Panc1 (cell line): ENCODE measurements at regions not wholly inside any gene's neighbourhood (a gene's known extent, or its start where the extent isn't known, plus 50 kb on each side); places are given as distances from the start of the nearest gene placed in this dataset.

Source experiments
- ATAC-seq: fragments of 200-7000 bp; cut with Tn5 transposase; 2 replicates; pipeline ENCODE4 v1.9.1; 2020; ENCODE audit warnings: mild to moderate bottlenecking, moderate library complexity
- BruUV-seq: library from RNA; stranded (reverse); fragments of 400-500 nt; replicated peaks from 2 replicates; lab custom pipeline; 2021; lab: Mats Ljungman, UMichigan
- CTCF ChIA-PET: fragments of 300-600 bp; sonication (Branson Sonifier 250); formaldehyde crosslinking; loops from one replicate; lab custom pipeline; 2022; ENCODE audit warnings: antibody characterized with exemption; lab: Charles Lee
- POLR2A ChIA-PET: fragments of 300-600 bp; sonication (Branson Sonifier 250); formaldehyde crosslinking; loops from one replicate; lab custom pipeline; 2022; ENCODE audit warnings: antibody characterized with exemption; lab: Charles Lee
- DNase-seq: peaks from one replicate; pipeline ENCODE4 v3.0.0-alpha.2; 2010; ENCODE audit warnings: low read depth, low spot score
- H3K27ac ChIP-seq: 2 replicates; pipeline ENCODE4 v1.5.1; 2011; ENCODE audit warnings: mild to moderate bottlenecking, low read length, inconsistent platforms
- H3K27me3 ChIP-seq: fragments of 200-500 bp; sonication (Bioruptor generic); 2 replicates; pipeline ENCODE4 v1.6.0; 2014; ENCODE audit warnings: low read length, inconsistent platforms; ENCODE audit not compliant: control insufficient read depth, insufficient read depth
- H3K36me3 ChIP-seq: fragments of 200-500 bp; sonication (Bioruptor generic); 2 replicates; pipeline ENCODE4 v1.5.1; 2014; ENCODE audit warnings: inconsistent platforms, mild to moderate bottlenecking, low read length, moderate library complexity; ENCODE audit not compliant: control insufficient read depth, insufficient read depth
- H3K4me1 ChIP-seq: 2 replicates; pipeline ENCODE4 v1.5.1; 2011; ENCODE audit warnings: inconsistent platforms, mild to moderate bottlenecking, low read length, moderate library complexity; ENCODE audit not compliant: control insufficient read depth, insufficient read depth
- H3K4me3 ChIP-seq, 2 experiments: 2 replicates each; pipeline ENCODE4 v1.5.1; 2011 to 2012; ENCODE audit warnings: low read depth in 2 of 2, low read length in 2 of 2, mild to moderate bottlenecking in 2 of 2, inconsistent platforms in 1 of 2, moderate library complexity in 1 of 2
- H3K9me3 ChIP-seq: fragments of 200-500 bp; sonication (Bioruptor generic); 2 replicates; pipeline ENCODE4 v1.5.1; 2014; ENCODE audit warnings: low read depth, mild to moderate bottlenecking, inconsistent platforms, low read length, moderate library complexity; ENCODE audit not compliant: control insufficient read depth, insufficient read depth
- POLR2AphosphoS5 ChIP-seq: IDR thresholded peaks from 2 replicates; pipeline ENCODE4 v1.6.1; 2012; ENCODE audit warnings: mild to moderate bottlenecking, low read depth, low read length, moderate library complexity
- SIN3A ChIP-seq: IDR thresholded peaks from 2 replicates; pipeline ENCODE4 v1.6.1; 2012; ENCODE audit warnings: low read depth, mild to moderate bottlenecking, low read length, moderate library complexity, borderline replicate concordance; ENCODE audit not compliant: insufficient read depth
- TCF7L2 ChIP-seq: IDR thresholded peaks from 2 replicates; pipeline ENCODE4 v1.6.1; 2011; ENCODE audit warnings: mild to moderate bottlenecking, low read depth, low read length, inconsistent platforms
- in situ Hi-C: cut with HindIII; loops from 2 replicates; pipeline ENCODE4 v1.10.0; 2016; ENCODE audit warnings: low sequenced_read_pairs, low pct_unique_long_range_greater_than_20kb
- intact Hi-C: fragments of 100-400 bp; cut with micrococcal nuclease; formaldehyde crosslinking; loops from one replicate; pipeline ENCODE4 v1.10.0; 2022; ENCODE audit not compliant: unreplicated experiment
- TF ChIP-seq, protein P1 (sequence below): fragments of 450-650 bp; IDR thresholded peaks from 2 replicates; pipeline ENCODE4 v1.5.1; 2017; ENCODE audit warnings: mild to moderate bottlenecking
- TF ChIP-seq, protein P2 (sequence below), 2 experiments: IDR thresholded peaks; 2 replicates each; pipeline ENCODE4 v1.6.1; 2011 to 2012; ENCODE audit warnings: low read depth in 2 of 2, control low read depth in 1 of 2, low read length in 1 of 2, mild to moderate bottlenecking in 1 of 2, moderate library complexity in 1 of 2; ENCODE audit not compliant: insufficient read depth in 1 of 2

DNA sequence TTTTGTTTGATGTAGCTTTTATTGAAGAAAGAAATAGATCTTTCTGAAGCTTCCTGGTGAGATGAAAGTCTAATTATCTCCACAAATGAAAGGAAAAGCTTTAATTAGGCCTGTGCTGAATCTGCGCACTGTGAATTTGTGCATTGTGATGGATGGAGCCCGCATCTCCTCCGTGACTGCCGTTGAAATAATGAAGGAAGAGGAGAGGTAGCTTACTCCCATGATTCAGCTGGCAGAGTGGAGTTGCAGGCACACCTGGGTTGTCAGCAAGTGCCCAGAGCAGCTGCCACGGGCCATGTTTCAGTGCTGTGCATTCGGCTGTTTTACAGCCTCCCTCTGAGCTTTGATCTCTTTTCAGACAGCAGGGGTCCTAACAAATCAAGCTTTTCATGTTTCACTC is 735.3 kb upstream of the TENM3 start:
- Histone ChIP-seq H3K27ac (no peak overlapping the region), H3K4me1 (no peaks in the 10 kb centered on the region), H3K4me3 (no peak overlapping the region), H3K9me3 (no peaks in the 10 kb centered on the region), H3K36me3 (no peaks in the 10 kb centered on the region), H3K27me3 (no peaks in the 10 kb centered on the region)
- DNase-seq (no peak), ATAC-seq (no peak)
- ChIA-PET CTCF (no interaction called here), POLR2A (no interaction called here)
- TF ChIP-seq POLR2AphosphoS5 (no peak), TCF7L2 (no peak)
- TF ChIP-seq, protein P1, sequence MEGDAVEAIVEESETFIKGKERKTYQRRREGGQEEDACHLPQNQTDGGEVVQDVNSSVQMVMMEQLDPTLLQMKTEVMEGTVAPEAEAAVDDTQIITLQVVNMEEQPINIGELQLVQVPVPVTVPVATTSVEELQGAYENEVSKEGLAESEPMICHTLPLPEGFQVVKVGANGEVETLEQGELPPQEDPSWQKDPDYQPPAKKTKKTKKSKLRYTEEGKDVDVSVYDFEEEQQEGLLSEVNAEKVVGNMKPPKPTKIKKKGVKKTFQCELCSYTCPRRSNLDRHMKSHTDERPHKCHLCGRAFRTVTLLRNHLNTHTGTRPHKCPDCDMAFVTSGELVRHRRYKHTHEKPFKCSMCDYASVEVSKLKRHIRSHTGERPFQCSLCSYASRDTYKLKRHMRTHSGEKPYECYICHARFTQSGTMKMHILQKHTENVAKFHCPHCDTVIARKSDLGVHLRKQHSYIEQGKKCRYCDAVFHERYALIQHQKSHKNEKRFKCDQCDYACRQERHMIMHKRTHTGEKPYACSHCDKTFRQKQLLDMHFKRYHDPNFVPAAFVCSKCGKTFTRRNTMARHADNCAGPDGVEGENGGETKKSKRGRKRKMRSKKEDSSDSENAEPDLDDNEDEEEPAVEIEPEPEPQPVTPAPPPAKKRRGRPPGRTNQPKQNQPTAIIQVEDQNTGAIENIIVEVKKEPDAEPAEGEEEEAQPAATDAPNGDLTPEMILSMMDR: no peak
- TF ChIP-seq, protein P2, sequence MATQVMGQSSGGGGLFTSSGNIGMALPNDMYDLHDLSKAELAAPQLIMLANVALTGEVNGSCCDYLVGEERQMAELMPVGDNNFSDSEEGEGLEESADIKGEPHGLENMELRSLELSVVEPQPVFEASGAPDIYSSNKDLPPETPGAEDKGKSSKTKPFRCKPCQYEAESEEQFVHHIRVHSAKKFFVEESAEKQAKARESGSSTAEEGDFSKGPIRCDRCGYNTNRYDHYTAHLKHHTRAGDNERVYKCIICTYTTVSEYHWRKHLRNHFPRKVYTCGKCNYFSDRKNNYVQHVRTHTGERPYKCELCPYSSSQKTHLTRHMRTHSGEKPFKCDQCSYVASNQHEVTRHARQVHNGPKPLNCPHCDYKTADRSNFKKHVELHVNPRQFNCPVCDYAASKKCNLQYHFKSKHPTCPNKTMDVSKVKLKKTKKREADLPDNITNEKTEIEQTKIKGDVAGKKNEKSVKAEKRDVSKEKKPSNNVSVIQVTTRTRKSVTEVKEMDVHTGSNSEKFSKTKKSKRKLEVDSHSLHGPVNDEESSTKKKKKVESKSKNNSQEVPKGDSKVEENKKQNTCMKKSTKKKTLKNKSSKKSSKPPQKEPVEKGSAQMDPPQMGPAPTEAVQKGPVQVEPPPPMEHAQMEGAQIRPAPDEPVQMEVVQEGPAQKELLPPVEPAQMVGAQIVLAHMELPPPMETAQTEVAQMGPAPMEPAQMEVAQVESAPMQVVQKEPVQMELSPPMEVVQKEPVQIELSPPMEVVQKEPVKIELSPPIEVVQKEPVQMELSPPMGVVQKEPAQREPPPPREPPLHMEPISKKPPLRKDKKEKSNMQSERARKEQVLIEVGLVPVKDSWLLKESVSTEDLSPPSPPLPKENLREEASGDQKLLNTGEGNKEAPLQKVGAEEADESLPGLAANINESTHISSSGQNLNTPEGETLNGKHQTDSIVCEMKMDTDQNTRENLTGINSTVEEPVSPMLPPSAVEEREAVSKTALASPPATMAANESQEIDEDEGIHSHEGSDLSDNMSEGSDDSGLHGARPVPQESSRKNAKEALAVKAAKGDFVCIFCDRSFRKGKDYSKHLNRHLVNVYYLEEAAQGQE (IDR thresholded peaks at IDR 0.05; ENCODE audit: insufficient read depth in 1 of 2, low read depth in 2 of 2, low read length in 1 of 2): no peak
- intact Hi-C loops (no loop called here), in situ Hi-C loops (no loop called here)
- BruUV-seq: no TSS peak

DNA sequence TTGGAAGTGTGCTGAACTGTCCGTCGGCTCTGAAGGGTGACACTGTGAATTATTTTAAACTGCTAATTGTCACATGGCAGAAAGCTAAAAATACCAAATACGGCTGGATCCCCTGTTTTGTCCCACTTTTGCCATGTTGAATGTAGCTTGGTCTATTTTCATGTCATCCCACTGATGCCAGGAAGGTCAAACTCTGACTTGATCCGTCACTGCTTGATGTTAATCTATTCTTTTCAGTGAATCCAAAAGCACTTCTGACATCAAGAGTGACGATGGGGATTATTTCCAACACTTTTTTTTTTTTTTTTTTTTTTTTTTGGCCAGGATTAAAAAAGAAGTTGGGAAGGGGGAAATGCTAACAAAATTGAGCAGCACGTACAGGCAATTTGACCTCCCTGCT is 734.6 kb upstream of the TENM3 start:
- H3K4me1 ChIP-seq: no peaks in the 10 kb centered on the region
- no peaks in the 10 kb centered on the region for H3K36me3 ChIP-seq
- TF ChIP-seq, protein P2 (IDR thresholded peaks at IDR 0.05; ENCODE audit: insufficient read depth in 1 of 2, low read depth in 2 of 2, low read length in 1 of 2): no peak
- TF ChIP-seq POLR2AphosphoS5 (no peak), SIN3A (no peak), TCF7L2 (no peak)
- TF ChIP-seq, protein P1: no peak
- ATAC-seq: no peak
- intact Hi-C loops (no loop called here), in situ Hi-C loops (no loop called here)
- POLR2A ChIA-PET: no interaction called here
- BruUV-seq: no TSS peak
- H3K9me3 ChIP-seq: no peaks in the 10 kb centered on the region
- H3K27ac ChIP-seq: no peak overlapping the region
- DNase-seq: no peak
- CTCF ChIA-PET: no interaction called here
- H3K4me3 ChIP-seq: no peak overlapping the region
- H3K27me3 ChIP-seq: no peaks in the 10 kb centered on the region
